Activated CD8-positive, alpha-beta memory T cell treated with anti-CD3 and anti-CD28 coated beads for 1 hour (primary cell): ENCODE measurements at regions not wholly inside any gene's neighbourhood (a gene's known extent, or its start where the extent isn't known, plus 50 kb on each side); places are given as distances from the start of the nearest gene placed in this dataset.

Experiments
- DNase-seq, 2 donors: peaks; one replicate each; pipeline ENCODE4 v3.0.0-alpha.2; 2020; ENCODE audit warnings: low read depth in 1 of 2; ENCODE audit errors: extremely low read depth in 1 of 2

DNA sequence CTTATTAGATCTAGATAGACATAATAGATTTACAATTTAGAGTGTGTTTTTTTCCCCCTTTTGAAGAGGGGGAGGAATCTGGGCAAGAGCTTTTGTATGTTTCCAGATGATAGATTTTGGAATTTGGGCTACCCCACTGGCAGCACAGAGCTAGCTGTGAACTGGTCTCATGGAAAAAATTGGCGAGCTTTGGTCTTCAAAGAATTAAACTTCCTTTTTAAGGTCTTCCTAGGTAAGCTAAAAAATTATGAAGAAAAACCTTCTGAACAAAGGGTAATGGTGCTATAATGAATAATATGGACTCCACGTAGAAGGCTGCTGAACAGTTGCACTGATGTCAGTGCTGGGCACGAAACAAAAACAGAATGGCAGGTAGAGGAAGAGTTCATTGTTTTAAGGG lies 109.3 kb downstream of the ZIC5 start:
- DNase-seq = no peak

GRCh38 chr13:99861771-99862170 lies 109.8 kb downstream of the ZIC5 start:
- DNase-seq = no peak

GRCh38 chr13:99860745-99861144 lies 110.8 kb downstream of the ZIC5 start:
- no peak for DNase-seq

- DNase-seq = no peak
These were observed 112.1 kb downstream of the ZIC5 start for GRCh38 chr13:99859178-99860177.

- no peak for DNase-seq
These were observed 113.8 kb downstream of the ZIC5 start for GRCh38 chr13:99857738-99858137.

- no peak for DNase-seq
These were observed 115.8 kb downstream of the ZIC5 start for GRCh38 chr13:99855526-99856420.

DNA sequence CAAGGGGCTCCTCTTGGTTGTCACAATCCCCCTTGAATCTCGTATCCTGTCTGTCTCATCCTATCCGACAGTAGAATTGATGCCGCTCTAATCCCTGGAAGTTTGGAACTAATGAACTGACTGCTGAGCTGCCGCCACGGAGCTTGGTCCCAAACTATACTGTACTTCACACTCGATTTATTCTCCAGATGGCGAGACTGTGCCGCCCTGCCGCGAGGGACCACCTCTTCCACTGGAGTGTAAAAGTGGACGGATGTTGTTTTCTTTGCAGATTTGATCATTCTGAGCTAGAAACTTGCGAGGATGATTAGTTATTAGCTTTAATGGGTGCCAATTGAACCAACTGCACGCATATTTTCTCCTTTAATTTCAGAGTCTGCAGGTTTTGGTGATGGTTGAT lies 117.2 kb downstream of the ZIC5 start:
- DNase-seq = no peak

GRCh38 chr13:99847318-99847750 lies 124.2 kb downstream of the ZIC5 start:
- DNase-seq = no peak

- DNase-seq = no peak
These were observed 126.2 kb downstream of the ZIC5 start for GRCh38 chr13:99845161-99845874.

- no peak for DNase-seq
These were observed 127.1 kb downstream of the ZIC5 start for GRCh38 chr13:99844421-99844820.

- no peak for DNase-seq
These were observed 127.7 kb downstream of the ZIC5 start for GRCh38 chr13:99843872-99844271.

GRCh38 chr13:99842405-99842804 lies 129.2 kb downstream of the ZIC5 start:
- no peak for DNase-seq

DNA sequence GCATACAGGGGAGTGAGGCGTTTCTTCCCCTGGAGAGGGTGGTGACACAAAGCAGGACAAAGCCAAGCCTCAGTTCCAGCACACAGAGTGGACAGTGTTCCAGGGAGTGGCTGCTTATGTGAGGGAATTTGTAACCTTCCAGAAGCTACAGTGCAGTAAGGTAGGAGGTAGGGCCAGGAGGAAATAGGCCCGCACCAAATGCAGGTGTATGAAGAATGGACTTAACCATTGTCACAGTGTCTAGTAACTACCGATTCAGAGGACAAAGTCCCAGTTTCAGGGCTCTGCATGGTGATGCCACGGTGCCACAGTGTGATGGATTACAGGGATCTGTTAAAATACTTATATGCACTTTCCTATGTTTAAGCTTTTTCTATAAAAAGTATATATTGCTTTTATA lies 135.3 kb downstream of the ZIC5 start:
- no peak for DNase-seq

DNA sequence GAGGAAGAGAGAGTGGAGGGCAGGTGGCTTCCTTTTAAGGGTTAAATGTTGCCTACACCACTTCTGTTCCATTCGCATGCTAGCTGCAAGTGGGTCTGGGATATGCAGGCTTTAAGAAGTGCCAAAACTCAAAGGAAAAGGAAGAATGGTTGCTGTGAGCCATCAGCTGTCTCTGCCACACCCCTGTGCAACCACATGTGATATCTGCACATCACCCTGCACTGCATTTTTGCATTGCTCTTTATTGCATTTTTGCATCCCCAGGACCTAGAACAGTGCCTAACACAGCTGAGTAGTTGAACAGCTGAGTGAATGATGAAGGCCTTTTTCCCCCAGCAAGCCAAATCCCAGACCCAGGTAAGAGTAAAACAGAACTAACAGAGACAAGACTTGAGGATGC lies 136.1 kb downstream of the ZIC5 start:
- DNase-seq = no peak

DNA sequence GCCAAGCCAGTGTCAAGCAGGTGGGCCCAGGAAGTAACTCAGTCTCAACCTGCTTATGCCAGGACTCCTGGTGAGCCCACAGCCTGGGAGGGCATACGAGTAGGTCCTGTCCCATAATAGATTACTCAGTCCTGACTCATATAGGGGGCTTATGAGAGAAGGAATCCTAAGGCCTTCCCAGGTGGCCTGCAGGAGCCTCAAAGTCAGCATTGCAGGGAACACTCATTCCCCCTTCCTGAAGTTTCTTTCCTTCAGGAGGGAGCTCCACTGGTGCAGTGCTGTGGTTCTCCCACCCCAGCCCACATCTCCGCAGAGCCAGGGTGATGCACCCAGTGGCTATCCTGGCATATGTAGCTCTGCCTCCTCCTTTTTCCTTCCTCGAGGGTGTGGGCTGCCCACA lies 137.3 kb downstream of the ZIC5 start:
- DNase-seq = no peak

DNA sequence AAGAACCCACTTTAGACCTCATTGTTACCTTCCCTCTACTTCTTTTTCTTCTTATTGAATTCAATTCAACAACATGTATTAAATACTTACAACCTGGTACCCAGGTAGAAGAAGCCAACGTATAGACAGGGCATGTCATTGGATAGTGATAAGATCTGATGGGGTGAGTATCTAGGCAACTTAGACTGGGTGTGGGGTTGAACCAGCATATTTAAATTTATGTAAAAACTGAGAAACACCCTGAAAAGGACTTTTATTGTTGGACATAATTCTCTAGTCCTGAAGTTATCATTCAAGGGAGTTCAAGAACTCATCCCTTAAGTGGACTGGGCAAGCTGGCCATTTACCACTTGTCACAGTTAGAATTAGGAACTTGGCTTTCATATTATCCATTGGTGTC lies 139.2 kb downstream of the ZIC5 start:
- no peak for DNase-seq

DNA sequence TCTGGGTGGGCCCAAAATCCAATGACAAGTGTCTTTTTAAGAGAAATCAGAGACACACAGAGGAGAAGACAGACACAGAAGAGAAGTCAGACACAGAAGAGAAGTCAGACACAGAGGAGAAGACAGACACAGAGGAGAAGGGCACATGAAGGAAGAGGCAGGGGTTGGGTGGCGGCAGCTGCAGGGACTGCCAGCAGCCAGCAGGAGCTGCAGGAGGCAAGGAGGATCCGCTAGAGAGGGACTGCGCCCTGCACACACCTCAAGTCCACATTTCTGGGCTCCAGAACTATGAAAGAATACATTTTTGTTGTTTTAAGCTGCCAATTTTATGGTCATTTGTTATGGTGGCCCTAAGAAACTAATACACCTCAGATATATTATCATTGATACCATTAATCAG lies 140.6 kb downstream of the ZIC5 start:
- DNase-seq = no peak

- no peak for DNase-seq
These were observed 141.9 kb downstream of the ZIC5 start for GRCh38 chr13:99829593-99830239.

GRCh38 chr13:99829161-99829560 lies 142.4 kb downstream of the ZIC5 start:
- DNase-seq = no peak

GRCh38 chr13:99828735-99829134 lies 142.8 kb downstream of the ZIC5 start:
- DNase-seq = no peak
